GM19463 (cell line): ENCODE measurements at regions not wholly inside any gene's neighbourhood (a gene's known extent, or its start where the extent isn't known, plus 50 kb on each side); places are given as distances from the start of the nearest gene placed in this dataset.

ENCODE experiments used
- ATAC-seq: cut with Tn5 transposase; IDR thresholded peaks from one replicate; pipeline ENCODE4 v1.9.1; 2021; ENCODE audit warnings: mild to moderate bottlenecking, moderate library complexity; ENCODE audit not compliant: unreplicated experiment

- ATAC-seq: no peak
These were observed 129.1 kb downstream of the TPRA1 start for GRCh38 chr3:127461286-127461910.

- ATAC-seq: no peak
These were observed 130.6 kb downstream of the TPRA1 start for GRCh38 chr3:127459891-127460290.

- no peak for ATAC-seq
These were observed 131.6 kb downstream of the TPRA1 start for GRCh38 chr3:127458696-127459604.

GRCh38 chr3:127457546-127458145, 132.9 kb downstream of the TPRA1 start:
- no peak for ATAC-seq

GRCh38 chr3:127457094-127457475, 133.4 kb downstream of the TPRA1 start:
- ATAC-seq: no peak

- no peak for ATAC-seq
These were observed 134.0 kb downstream of the TPRA1 start for GRCh38 chr3:127456471-127457093.

GRCh38 chr3:127455541-127456450, 134.7 kb downstream of the TPRA1 start:
- ATAC-seq: peak; percentile 91

GRCh38 chr3:127454968-127455367, 135.6 kb downstream of the TPRA1 start:
- no peak for ATAC-seq

- ATAC-seq: no peak
These were observed 136.5 kb downstream of the TPRA1 start for GRCh38 chr3:127454051-127454450.

GRCh38 chr3:127452321-127452821, 138.2 kb downstream of the TPRA1 start:
- ATAC-seq: no peak

- no peak for ATAC-seq
These were observed 139.2 kb downstream of the TPRA1 start for GRCh38 chr3:127451321-127451720.

GRCh38 chr3:127450331-127450730, 140.2 kb downstream of the TPRA1 start:
- ATAC-seq: no peak

- no peak for ATAC-seq
These were observed 140.9 kb downstream of the TPRA1 start for GRCh38 chr3:127449486-127450212.

- ATAC-seq: no peak
These were observed 141.9 kb downstream of the TPRA1 start for GRCh38 chr3:127448671-127449070.

- no peak for ATAC-seq
These were observed 142.4 kb downstream of the TPRA1 start for GRCh38 chr3:127448161-127448561.

GRCh38 chr3:127446756-127447155, 143.8 kb downstream of the TPRA1 start:
- no peak for ATAC-seq

- ATAC-seq: no peak
These were observed 144.8 kb downstream of the TPRA1 start for GRCh38 chr3:127445581-127446343.

- ATAC-seq: no peak
These were observed 145.8 kb downstream of the TPRA1 start for GRCh38 chr3:127444761-127445160.
